ENCODE measurements at regions not wholly inside any gene's neighbourhood (a gene's known extent, or its start where the extent isn't known, plus 50 kb on each side); places are given as distances from the start of the nearest gene placed in this dataset.
"Not testable (repeated sequence)": the region's sequence is repeated elsewhere in the genome, so short reads cannot be mapped to it uniquely, and the experiment has no call there.

DNA sequence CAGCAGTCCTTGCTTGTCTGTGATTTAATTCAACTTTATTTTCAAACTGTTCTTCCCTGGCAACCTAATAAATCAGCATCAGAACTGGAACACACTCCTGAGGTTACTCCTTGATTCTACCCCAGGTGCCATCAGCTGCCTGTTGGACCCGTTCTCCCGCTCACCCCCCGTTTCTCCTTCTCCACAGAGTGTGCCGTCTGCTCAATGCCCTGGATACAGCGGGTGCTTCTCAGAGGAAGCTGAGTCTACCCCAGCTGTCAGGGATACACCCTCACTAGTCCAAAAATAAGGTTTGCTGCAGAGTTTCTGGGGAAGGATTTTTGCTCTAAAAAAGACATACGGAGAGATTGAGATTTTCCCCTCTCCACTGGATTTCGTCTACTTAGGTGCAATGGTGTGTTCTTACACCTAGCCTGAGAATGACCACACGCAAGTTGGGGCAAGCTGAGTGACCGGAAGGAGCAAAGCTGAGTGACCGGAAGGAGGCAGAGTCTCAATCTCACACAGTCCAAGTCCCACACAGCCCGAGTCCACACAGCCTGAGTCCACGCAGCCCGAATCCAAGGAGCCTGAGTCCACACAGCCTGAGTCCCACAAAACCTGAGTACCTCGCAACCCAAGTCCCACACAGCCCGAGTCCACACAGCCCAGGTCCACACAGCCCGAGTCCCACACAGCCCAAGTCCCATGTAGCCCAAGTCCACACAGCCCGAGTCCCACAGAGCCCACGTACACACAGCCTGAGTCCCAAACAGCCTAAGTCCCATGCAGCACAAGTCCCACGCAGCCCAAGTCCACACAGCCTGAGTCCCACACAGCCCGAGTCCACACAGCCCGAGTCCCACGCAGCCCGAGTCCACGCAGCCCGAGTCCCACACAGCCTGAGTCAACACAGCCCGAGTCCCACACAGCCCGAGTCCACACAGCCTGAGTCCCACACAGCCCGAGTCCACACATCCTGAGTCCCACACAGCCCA is 58.6 kb upstream of the DACT2 start:
- DNase-seq (ENCODE audit: low read depth): no peak
- H3K4me3 ChIP-seq (ENCODE audit: low read depth, low read length): no peak overlapping the region
- TF ChIP-seq CTCF (IDR thresholded peaks at IDR 0.05; ENCODE audit: control insufficient read depth, extremely low read depth, insufficient read depth): no peak

GRCh38 chr6:168379579-168379978 is 60.0 kb upstream of the DACT2 start:
- DNase-seq (ENCODE audit: low read depth); H3K4me3 ChIP-seq (ENCODE audit: low read depth, low read length): not testable (repeated sequence)

DNA sequence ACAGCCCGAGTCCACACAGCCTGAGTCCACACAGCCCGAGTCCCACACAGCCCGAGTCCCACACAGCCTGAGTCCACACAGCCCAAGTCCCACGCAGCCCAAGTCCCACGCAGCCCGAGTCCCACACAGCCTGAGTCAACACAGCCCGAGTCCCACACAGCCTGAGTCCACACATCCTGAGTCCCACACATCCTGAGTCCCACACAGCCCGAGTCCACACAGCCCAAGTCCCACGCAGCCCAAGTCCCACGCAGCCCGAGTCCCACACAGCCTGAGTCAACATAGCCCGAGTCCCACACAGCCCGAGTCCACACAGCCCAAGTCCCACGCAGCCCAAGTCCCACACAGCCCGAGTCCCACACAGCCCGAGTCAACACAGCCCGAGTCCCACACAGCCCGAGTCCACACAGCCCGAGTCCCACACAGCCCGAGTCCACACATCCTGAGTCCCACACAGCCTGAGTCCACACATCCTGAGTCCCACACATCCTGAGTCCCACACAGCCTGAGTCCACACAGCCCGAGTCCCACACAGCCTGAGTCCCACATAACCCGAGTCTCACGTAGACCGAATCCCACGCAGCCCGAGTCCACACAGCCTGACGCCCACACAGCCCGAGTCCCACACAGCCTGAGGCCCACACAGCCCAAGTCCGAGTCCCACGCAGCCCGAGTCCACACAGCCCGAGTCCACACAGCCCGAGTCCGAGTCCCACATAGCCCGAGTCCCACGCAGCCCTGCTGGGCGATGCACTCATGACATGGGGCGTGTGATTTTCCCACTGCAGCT is 60.6 kb upstream of the SMOC2 start:
- not testable (repeated sequence) for H3K4me3 ChIP-seq (ENCODE audit: low read depth, low read length); DNase-seq (ENCODE audit: low read depth)

GRCh38 chr6:168380956-168381605 is 59.9 kb upstream of the SMOC2 start:
- TF ChIP-seq CTCF (IDR thresholded peaks at IDR 0.05; ENCODE audit: control insufficient read depth, extremely low read depth, insufficient read depth): no peak

DNA sequence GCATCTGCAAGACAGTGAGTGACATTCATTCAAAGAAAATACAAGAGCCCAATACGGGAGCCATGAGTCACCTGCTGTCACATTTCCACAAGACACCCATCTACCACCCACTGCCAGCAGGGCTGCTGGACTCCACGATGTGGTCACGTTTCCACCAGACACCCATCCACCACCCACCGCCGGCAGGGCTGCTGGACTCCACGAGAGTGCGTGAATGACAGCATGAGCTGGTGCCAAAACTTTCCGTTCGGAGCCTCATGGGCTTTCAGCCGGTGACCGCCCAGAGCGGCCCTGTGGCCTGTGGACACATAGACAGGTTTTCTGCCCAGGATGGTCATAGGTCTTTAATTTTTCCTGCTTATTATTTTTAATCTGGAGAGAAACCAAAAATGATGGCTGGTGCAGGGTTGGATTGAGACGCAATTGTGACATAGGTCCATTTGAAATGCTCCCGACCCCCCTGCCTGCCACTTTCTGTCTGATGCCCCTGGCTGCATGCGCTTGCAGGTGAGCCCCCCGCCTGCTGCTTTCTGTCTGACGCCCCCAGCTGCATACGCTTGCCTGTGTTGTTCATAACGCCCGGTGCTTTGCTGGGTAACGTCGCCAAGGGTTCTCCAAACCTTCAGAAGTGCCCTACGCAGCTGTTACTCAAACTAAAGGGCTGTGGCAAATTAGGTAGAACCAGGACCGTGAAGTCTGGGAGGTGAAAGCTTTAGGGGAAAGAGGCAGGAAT is 59.1 kb upstream of the SMOC2 start:
- no peak overlapping the region for H3K4me3 ChIP-seq (ENCODE audit: low read depth, low read length)
- DNase-seq (ENCODE audit: low read depth): no peak
- no peak for TF ChIP-seq CTCF (IDR thresholded peaks at IDR 0.05; ENCODE audit: control insufficient read depth, extremely low read depth, insufficient read depth)

More at GRCh38 chr6:168380956-168381605, 59.9 kb upstream of the SMOC2 start:
- DNase-seq (ENCODE audit: low read depth): no peak
- H3K4me3 ChIP-seq (ENCODE audit: low read depth, low read length): no peak overlapping the region

DNA sequence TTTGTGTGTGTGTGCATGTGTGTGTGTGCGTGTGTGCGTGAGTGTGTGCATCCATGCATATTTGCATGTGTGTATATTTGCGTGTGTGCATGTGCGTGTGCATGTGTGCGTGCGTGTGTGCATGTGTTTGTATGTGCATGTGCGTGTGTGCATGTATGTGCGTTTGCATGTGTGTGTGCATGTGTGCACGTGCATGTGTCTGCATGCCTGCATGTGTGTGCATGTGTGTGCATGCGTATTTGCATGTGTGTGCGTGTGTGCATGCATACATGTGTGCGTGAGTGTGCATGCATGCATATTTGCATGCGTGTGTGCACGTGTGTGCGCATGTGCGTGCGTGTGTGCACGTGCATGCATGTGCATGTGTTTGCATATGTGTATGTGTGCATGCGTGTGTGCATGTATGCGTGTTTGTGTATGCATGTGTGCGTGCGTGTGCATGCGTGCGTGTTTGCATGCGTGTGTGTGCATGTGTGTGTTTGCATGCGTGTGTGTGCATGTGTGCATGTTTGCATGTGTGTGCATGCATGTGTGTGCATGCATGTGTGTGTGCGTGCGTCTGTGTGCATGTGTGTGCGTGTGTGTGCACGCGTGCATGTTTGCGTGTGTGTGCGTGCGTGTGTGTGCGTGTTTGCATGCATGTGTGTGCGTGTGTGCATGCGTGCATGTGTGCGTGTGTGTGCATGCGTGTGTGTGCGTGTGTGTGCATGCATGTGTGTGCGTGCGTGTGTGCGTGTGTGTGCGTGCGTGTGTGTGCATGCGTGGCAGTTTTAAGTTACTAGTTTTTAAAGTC is 57.7 kb upstream of the SMOC2 start:
- TF ChIP-seq CTCF (IDR thresholded peaks at IDR 0.05; ENCODE audit: control insufficient read depth, extremely low read depth, insufficient read depth): no peak
- H3K4me3 ChIP-seq (ENCODE audit: low read depth, low read length): no peak overlapping the region
- DNase-seq (ENCODE audit: low read depth): no peak
